HCT116 (cell line): ENCODE measurements at regions not wholly inside any gene's neighbourhood (a gene's known extent, or its start where the extent isn't known, plus 50 kb on each side); places are given as distances from the start of the nearest gene placed in this dataset.

Source experiments
- ATAC-seq: fragments of 200-7000 bp; cut with Tn5 transposase; 2 replicates; pipeline ENCODE4 v1.9.1; 2020; ENCODE audit warnings: mild to moderate bottlenecking, moderate library complexity
- BruUV-seq: library from RNA; stranded (reverse); fragments of 400-500 nt; replicated peaks from 2 replicates; lab custom pipeline; 2021; lab: Mats Ljungman, UMichigan
- CTCF ChIA-PET: fragments of 300-600 bp; sonication (Branson Sonifier 250); formaldehyde crosslinking; loops from one replicate; lab custom pipeline; 2021; ENCODE audit warnings: antibody characterized with exemption; lab: Charles Lee
- POLR2A ChIA-PET: fragments of 300-600, 350-600 bp; sonication (Branson Sonifier 250); formaldehyde crosslinking; loops from one replicate; lab custom pipeline; 2021; ENCODE audit warnings: antibody characterized with exemption; lab: Charles Lee
- RAD21 ChIA-PET, 2 experiments: fragments of 300-600 bp; sonication (Branson Sonifier 250); formaldehyde crosslinking; loops; one replicate each; lab custom pipeline; 2023; ENCODE audit warnings: low total read pairs in 2 of 2; ENCODE audit not compliant: uncharacterized antibody in 2 of 2, unreplicated experiment in 2 of 2, low non-redundant PET in 1 of 2; lab: Charles Lee
- DNase-seq: peaks from one replicate; pipeline ENCODE4 v3.0.0-alpha.2; 2010; ENCODE audit warnings: low read depth, low spot score
- H2AFZ ChIP-seq: fragments of 200-600 bp; shearing (Covaris generic), sonication (generic); 2 replicates; pipeline ENCODE4 v1.6.1; 2017; ENCODE audit warnings: low read depth, mixed run types, mixed read lengths, antibody characterized with exemption, low read length; ENCODE audit not compliant: poor library complexity, severe bottlenecking
- H3K27ac ChIP-seq: 2 replicates; pipeline ENCODE4 v1.5.1; 2012; ENCODE audit warnings: low read depth, low read length
- H3K27me3 ChIP-seq: fragments of 200-600 bp; sonication (generic); 2 replicates; pipeline ENCODE4 v1.6.1; 2016; ENCODE audit warnings: mixed run types, low read length, mixed read lengths; ENCODE audit not compliant: insufficient read depth
- H3K36me3 ChIP-seq, 2 experiments: fragments of 200-500 bp in 1 of 2; fragments of 200-600 bp in 1 of 2; sonication (Bioruptor generic) in 1 of 2; sonication (generic) in 1 of 2; 2 replicates each; pipeline versions ENCODE4 v1.5.1 to v1.6.1; 2014 to 2016; ENCODE audit warnings: low read length in 2 of 2, inconsistent platforms in 1 of 2, mixed read lengths in 1 of 2, mixed run types in 1 of 2; ENCODE audit not compliant: insufficient read depth in 2 of 2, control insufficient read depth in 1 of 2
- H3K4me1 ChIP-seq, 2 experiments: fragments of 200-600 bp in 1 of 2; sonication (generic) in 1 of 2; 2 replicates each; pipeline versions ENCODE4 v1.5.1 to v1.6.1; 2012 to 2017; ENCODE audit warnings: low read length in 2 of 2, inconsistent platforms in 1 of 2, mild to moderate bottlenecking in 1 of 2, mixed read lengths in 1 of 2, mixed run types in 1 of 2, moderate library complexity in 1 of 2; ENCODE audit not compliant: insufficient read depth in 2 of 2, control insufficient read depth in 1 of 2
- H3K4me2 ChIP-seq: fragments of 200-600 bp; sonication (generic); 2 replicates; pipeline ENCODE4 v1.6.1; 2017; ENCODE audit warnings: mixed run types, low read length, mixed read lengths
- H3K4me3 ChIP-seq, 2 experiments: fragments of 200-600 bp in 1 of 2; sonication (generic) in 1 of 2; replicated peaks in 1 of 2; 2 replicates each; pipeline ENCODE4 v1.5.1; 2011 to 2016; ENCODE audit warnings: low read length in 2 of 2, control low read depth in 1 of 2, low read depth in 1 of 2, mild to moderate bottlenecking in 1 of 2, mixed read lengths in 1 of 2, mixed run types in 1 of 2
- H3K79me2 ChIP-seq: fragments of 200-600 bp; sonication (generic); 2 replicates; pipeline ENCODE4 v1.6.1; 2017; ENCODE audit warnings: mild to moderate bottlenecking, mixed run types, low read length, moderate library complexity, mixed read lengths; ENCODE audit not compliant: insufficient read depth
- H3K9ac ChIP-seq: fragments of 200-600 bp; sonication (generic); 2 replicates; pipeline ENCODE4 v1.6.1; 2016; ENCODE audit warnings: low read length, mixed read lengths
- H3K9me2 ChIP-seq: fragments of 200-600 bp; sonication (generic), shearing (Covaris generic); 2 replicates; pipeline ENCODE4 v1.6.1; 2017; ENCODE audit warnings: mixed run types, mild to moderate bottlenecking, moderate library complexity; ENCODE audit not compliant: insufficient read depth
- H3K9me3 ChIP-seq, 2 experiments: fragments of 200-500 bp in 1 of 2; fragments of 200-600 bp in 1 of 2; sonication (Bioruptor generic) in 1 of 2; sonication (generic) in 1 of 2; 2 replicates each; pipeline ENCODE4 v1.6.1; 2014 to 2017; ENCODE audit warnings: low read length in 2 of 2, mixed read lengths in 2 of 2, inconsistent platforms in 1 of 2, low read depth in 1 of 2, mild to moderate bottlenecking in 1 of 2, mixed run types in 1 of 2, moderate library complexity in 1 of 2; ENCODE audit not compliant: control insufficient read depth in 1 of 2, insufficient read depth in 1 of 2
- H4K20me1 ChIP-seq: fragments of 200-600 bp; sonication (generic), shearing (Covaris generic); 2 replicates; pipeline ENCODE4 v1.6.1; 2017; ENCODE audit warnings: mixed run types, mild to moderate bottlenecking, moderate library complexity; ENCODE audit not compliant: insufficient read depth
- CBX3 ChIP-seq: IDR thresholded peaks from 2 replicates; pipeline ENCODE4 v1.6.1; 2012; ENCODE audit warnings: low read depth
- CTCF ChIP-seq, 3 experiments: fragments of 200-600 bp in 1 of 3; sonication (generic) in 1 of 3; IDR thresholded peaks in 2 of 3; conservative IDR thresholded peaks in 1 of 3; 2 replicates each; pipeline ENCODE4 v1.5.1; 2012 to 2017; ENCODE audit warnings: low read depth in 2 of 3, low read length in 2 of 3, antibody characterized with exemption in 1 of 3, borderline replicate concordance in 1 of 3, control low read depth in 1 of 3, mild to moderate bottlenecking in 1 of 3, mixed read lengths in 1 of 3, mixed run types in 1 of 3, moderate library complexity in 1 of 3; ENCODE audit not compliant: insufficient read depth in 1 of 3
- EGR1 ChIP-seq: IDR thresholded peaks from 2 replicates; pipeline ENCODE4 v1.6.1; 2012; ENCODE audit warnings: low read depth
- JUND ChIP-seq: IDR thresholded peaks from 2 replicates; pipeline ENCODE4 v1.6.1; 2012
- POLR2A ChIP-seq: IDR thresholded peaks from 2 replicates; pipeline ENCODE4 v1.7.0; 2011; ENCODE audit warnings: borderline replicate concordance; ENCODE audit not compliant: insufficient read depth, insufficient read length; ENCODE audit errors: extremely low read depth
- REST ChIP-seq: IDR thresholded peaks from 2 replicates; pipeline ENCODE4 v1.6.1; 2012; ENCODE audit warnings: low read depth
- SRF ChIP-seq: IDR thresholded peaks from 2 replicates; pipeline ENCODE4 v1.6.1; 2012; ENCODE audit warnings: low read depth
- ZFX ChIP-seq: fragments of 450-650 bp; IDR thresholded peaks from 2 replicates; pipeline ENCODE4 v1.6.1; 2017
- ZNF274 ChIP-seq: fragments of 200-500 bp; sonication (Bioruptor generic); IDR thresholded peaks from 2 replicates; pipeline ENCODE4 v1.6.1; 2014; ENCODE audit warnings: mild to moderate bottlenecking, low read depth, low read length, inconsistent platforms
- intact Hi-C: fragments of 100-400 bp; cut with micrococcal nuclease; formaldehyde crosslinking; loops from 2 replicates; pipeline ENCODE4 v1.10.0; 2022

- Histone ChIP-seq H3K4me2 (no peak overlapping the region), H3K9me3 (no peaks in the 10 kb centered on the region), H3K27me3 (no peaks in the 10 kb centered on the region), H4K20me1 (no peaks in the 10 kb centered on the region), H3K79me2 (no peaks in the 10 kb centered on the region), H3K9ac (no peak overlapping the region), H3K4me3 (no peak overlapping the region), H3K27ac (no peak overlapping the region), H2AFZ (no peak overlapping the region), H3K9me2 (no peaks in the 10 kb centered on the region), H3K36me3 (no peaks in the 10 kb centered on the region), H3K4me1 (no peaks in the 10 kb centered on the region)
- intact Hi-C loops, result no loop called here
- no TSS peak for BruUV-seq
- ATAC-seq, result no peak
- ChIA-PET RAD21 (no interaction called here), POLR2A (no interaction called here), CTCF (no interaction called here)
- DNase-seq, result no peak
- TF ChIP-seq EGR1, result no peak
- TF ChIP-seq ZFX, result no peak
- TF ChIP-seq SRF, result no peak
- TF ChIP-seq ZNF274, result no peak
- TF ChIP-seq JUND, result no peak
- no peak for TF ChIP-seq CTCF (IDR thresholded peaks at IDR 0.05 in 2 of 3, conservative IDR thresholded peaks at IDR 0.05 in 1 of 3; ENCODE audit: borderline replicate concordance in 1 of 3, insufficient read depth in 1 of 3, low read depth in 2 of 3, low read length in 2 of 3)
- no peak for TF ChIP-seq REST
- TF ChIP-seq CBX3, result no peak
- no peak for TF ChIP-seq POLR2A
Observed at GRCh38 chr6:139833592-139833991, 459.1 kb upstream of the CITED2 start.
